SJCRH30 (cell line): ENCODE measurements at regions not wholly inside any gene's neighbourhood (a gene's known extent, or its start where the extent isn't known, plus 50 kb on each side); places are given as distances from the start of the nearest gene placed in this dataset.
"Not testable (repeated sequence)": the region's sequence is repeated elsewhere in the genome, so short reads cannot be mapped to it uniquely, and the experiment has no call there.

Experiments used
- DNase-seq, 2 experiments: peaks; one replicate each; pipeline ENCODE4 v3.0.0-alpha.2; 2015 to 2020
- H3K27ac ChIP-seq: fragments of 250-450 bp; sonication (Bioruptor Pico); 2 replicates; pipeline ENCODE4 v1.5.1; 2020; ENCODE audit warnings: mild to moderate bottlenecking, moderate library complexity
- H3K27me3 ChIP-seq: fragments of 250-450 bp; sonication (Bioruptor Pico); 2 replicates; pipeline ENCODE4 v1.5.1; 2020; ENCODE audit warnings: mild to moderate bottlenecking, moderate library complexity
- H3K36me3 ChIP-seq: fragments of 250-450 bp; sonication (Bioruptor Pico); 2 replicates; pipeline ENCODE4 v1.5.1; 2020; ENCODE audit warnings: mild to moderate bottlenecking, moderate library complexity
- H3K4me1 ChIP-seq: fragments of 250-450 bp; sonication (Bioruptor Pico); 2 replicates; pipeline ENCODE4 v1.5.1; 2020; ENCODE audit warnings: mild to moderate bottlenecking, moderate library complexity
- H3K4me3 ChIP-seq: fragments of 250-450 bp; sonication (Bioruptor Pico); 2 replicates; pipeline ENCODE4 v1.5.1; 2020; ENCODE audit warnings: mild to moderate bottlenecking, moderate library complexity
- H3K9me3 ChIP-seq: fragments of 250-450 bp; sonication (Bioruptor Pico); replicated peaks from 2 replicates; pipeline ENCODE4 v1.5.1; 2020; ENCODE audit warnings: mild to moderate bottlenecking, moderate library complexity

DNA sequence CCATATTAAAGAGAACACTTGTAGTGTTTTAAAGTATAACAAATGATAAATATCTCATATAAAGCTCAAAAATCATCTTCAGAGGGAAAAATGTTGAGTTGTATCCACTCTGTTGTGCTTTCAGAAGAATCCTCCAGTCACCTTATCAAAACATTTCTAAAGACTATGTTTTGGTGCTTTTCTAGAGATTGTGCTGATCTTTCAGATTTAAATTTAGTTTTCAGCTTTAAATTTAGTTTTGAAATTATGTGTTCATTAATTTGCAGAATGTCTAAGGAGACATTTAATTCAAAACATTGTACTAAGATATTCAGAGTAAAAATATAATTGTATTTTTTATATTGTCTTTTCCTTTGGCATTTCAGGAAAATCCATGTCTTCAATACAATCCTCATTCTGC lies 303.1 kb upstream of the KYNU start:
- Histone ChIP-seq H3K4me3 (no peak overlapping the region), H3K27ac (no peak overlapping the region), H3K9me3 (no peaks in the 10 kb centered on the region), H3K27me3 (peaks cover 7% of the 10 kb centered on the region; the same call in 1 of the 2 replicates), H3K36me3 (no peaks in the 10 kb centered on the region), H3K4me1 (no peaks in the 10 kb centered on the region)
- no peak for DNase-seq

DNA sequence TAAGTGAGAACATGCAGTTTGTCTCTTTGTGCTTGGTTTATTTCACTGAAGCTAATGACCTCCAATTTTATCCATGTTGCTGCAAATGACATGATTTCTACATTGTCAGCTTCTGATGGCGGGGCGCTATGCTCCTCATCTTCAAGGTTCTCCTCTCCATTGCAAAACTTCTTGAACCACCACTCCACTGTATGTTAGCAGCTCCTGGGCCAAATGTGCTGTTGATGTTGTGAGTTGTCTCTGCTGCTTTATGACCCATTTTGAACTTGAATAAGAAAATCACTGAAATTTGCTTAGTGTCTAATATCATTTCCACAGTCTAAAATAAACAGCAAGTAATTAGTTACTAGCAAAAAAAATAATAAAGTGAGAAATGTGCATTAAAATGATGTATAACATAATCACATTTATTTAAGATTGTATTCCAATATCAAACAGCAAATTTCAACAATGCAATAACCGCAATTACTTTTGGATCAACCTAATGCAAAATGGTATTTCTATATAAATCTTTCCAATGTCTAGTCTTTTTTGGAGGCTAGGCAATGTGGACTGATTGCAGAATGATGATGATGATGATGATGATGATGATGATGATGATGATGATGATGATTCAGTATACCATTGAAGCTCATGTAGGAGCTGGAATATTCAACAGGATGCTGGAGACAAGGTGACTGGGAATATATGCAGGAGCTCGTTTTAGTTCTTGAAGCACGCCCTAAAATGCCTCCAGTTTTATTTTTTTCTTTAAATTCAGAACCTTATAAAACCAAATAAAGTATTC lies 304.9 kb upstream of the KYNU start:
- no peak overlapping the region for H3K4me3 ChIP-seq
- no peaks in the 10 kb centered on the region for H3K9me3 ChIP-seq
- H3K27ac ChIP-seq = no peak overlapping the region
- no peaks in the 10 kb centered on the region for H3K36me3 ChIP-seq
- no peaks in the 10 kb centered on the region for H3K4me1 ChIP-seq
- H3K27me3 ChIP-seq = no peaks in the 10 kb centered on the region
- DNase-seq = no peak

DNA sequence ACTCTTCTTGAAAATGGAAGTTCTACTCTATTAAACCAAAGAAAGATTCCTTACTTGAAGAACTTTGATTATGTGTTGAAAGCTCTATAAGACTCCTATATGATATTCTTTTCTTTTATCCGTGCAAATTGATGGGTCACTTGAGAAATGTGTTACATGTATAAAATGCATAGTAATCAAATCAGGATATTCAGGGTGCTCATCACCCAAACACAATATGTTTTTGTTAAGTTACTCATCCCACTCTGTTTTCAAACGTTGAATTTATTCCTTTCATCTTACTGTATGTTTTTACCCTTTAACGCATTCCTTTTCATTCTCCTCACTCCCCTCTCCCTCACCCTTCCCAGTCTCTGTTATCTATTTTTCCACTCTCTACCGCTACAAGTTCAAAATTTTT lies 305.5 kb upstream of the KYNU start:
- H3K9me3 ChIP-seq = no peaks in the 10 kb centered on the region

DNA sequence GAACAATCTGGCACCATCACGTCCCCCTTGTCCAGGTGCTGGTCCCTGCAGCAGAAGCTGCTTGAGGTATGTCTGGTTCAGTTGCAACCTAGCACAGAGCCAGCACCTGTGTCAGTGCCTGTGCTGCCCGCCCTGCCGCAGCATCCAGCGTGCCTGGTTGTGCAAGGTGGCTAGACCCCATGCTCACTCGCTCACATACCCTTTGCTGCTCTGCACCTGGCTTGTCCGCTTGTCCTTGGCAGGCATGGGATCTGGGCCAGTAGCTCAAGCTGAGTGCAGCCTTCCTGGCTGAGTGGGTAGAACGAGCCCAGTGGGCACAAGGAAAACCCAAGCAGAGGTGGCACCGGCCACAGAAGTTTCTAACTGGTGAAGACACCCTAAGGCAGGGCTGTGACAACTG lies 314.6 kb upstream of the KYNU start:
- no peak for DNase-seq
- Histone ChIP-seq H3K4me3 (no peak overlapping the region), H3K9me3 (no peaks in the 10 kb centered on the region), H3K27ac (no peak overlapping the region), H3K4me1 (no peaks in the 10 kb centered on the region), H3K36me3 (no peaks in the 10 kb centered on the region), H3K27me3 (no peaks in the 10 kb centered on the region)

More for the DNA sequence above, 305.5 kb upstream of the KYNU start:
- Histone ChIP-seq H3K27ac (no peak overlapping the region), H3K27me3 (no peaks in the 10 kb centered on the region), H3K36me3 (no peaks in the 10 kb centered on the region), H3K4me3 (no peak overlapping the region), H3K4me1 (no peaks in the 10 kb centered on the region)
- no peak for DNase-seq

DNA sequence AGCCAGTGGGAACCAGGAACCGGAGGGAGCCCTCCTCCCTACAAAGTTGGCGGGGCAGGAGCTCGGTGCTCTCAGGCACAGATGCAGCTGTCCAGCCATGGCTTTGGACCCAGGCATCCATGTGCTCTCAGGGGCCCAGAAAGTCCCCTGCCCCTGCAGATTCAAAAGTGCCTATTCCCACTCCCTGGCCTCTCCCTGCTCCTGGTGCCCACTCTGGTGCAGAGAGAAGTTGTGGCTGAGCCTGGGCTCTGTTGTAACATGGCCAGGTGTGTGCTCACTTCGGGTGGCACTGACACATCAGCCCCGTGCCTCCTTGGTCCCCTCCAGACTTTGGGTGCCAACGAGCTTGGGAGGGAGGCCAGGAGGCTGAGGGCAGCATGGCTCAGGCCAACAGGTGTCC lies 315.8 kb upstream of the KYNU start:
- no peak overlapping the region for H3K4me3 ChIP-seq
- no peaks in the 10 kb centered on the region for H3K9me3 ChIP-seq
- no peak overlapping the region for H3K27ac ChIP-seq
- no peaks in the 10 kb centered on the region for H3K4me1 ChIP-seq
- H3K27me3 ChIP-seq = no peaks in the 10 kb centered on the region
- no peak for DNase-seq
- H3K36me3 ChIP-seq = no peaks in the 10 kb centered on the region

DNA sequence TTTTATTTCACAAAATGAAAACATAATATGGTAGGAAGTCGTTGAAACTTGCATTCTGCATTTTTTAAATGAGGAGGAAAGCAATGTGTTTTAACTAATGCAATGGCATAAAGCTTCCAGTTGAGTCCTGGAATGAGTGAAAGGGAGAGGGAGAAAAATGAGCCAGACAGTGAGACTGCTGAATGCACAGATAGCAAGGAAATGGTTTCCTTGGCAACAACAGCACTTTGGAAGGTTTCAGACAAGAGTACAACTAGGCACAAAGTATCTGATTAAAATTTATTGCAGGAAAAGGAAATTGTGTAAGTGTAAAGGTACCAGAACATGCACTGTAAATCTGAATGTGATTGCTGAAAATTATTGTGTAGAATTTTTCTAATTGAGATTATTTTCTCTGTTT lies 320.1 kb upstream of the KYNU start:
- no peak for DNase-seq
- H3K27me3 ChIP-seq = no peaks in the 10 kb centered on the region
- H3K27ac ChIP-seq = no peak overlapping the region
- no peaks in the 10 kb centered on the region for H3K36me3 ChIP-seq
- H3K4me1 ChIP-seq = no peaks in the 10 kb centered on the region
- no peaks in the 10 kb centered on the region for H3K9me3 ChIP-seq
- H3K4me3 ChIP-seq = no peak overlapping the region

DNA sequence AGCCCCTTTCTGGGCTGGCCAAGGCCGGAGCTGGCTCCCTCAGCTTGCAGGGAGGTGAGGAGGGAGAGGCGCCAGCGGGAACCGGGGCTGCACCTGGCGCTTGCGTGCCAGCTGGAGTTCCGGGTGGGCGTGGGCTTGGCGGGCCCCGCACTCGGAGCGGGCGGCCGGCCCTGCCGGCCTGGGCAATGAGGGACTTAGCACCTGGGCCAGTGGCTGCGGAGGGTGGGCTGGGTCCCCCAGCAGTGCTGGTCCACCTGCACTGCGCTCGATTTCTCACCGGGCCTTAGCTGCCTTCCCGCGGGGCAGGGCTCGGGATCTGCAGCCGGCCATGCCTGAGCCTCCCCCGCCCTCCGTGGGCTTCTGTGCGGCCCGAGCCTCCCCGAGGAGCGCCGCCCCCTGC lies 331.5 kb upstream of the KYNU start:
- H3K9me3 ChIP-seq, H3K4me1 ChIP-seq, DNase-seq, H3K4me3 ChIP-seq, H3K27ac ChIP-seq, H3K27me3 ChIP-seq, H3K36me3 ChIP-seq: not testable (repeated sequence)

DNA sequence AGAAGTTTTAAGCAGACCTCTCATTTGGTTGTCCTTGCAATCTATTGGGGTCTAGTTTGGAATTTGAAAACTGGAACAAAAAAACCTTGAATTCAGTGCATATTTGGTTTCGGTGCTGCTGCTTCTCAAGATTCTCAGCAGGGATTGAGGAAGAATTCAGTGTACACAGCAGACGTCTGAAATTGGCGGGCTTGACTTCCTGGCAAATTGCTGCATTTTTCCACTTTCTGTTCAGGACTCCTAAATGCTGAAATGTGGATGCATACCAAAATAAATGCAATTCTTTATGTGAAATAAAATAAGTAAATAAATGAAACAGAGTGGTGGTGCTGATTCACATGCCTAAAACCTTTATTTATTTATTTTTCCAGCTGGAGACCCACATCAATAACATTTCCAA lies 332.4 kb upstream of the KYNU start:
- Histone ChIP-seq H3K9me3 (no peaks in the 10 kb centered on the region), H3K27ac (no peak overlapping the region), H3K4me3 (no peak overlapping the region), H3K27me3 (no peaks in the 10 kb centered on the region), H3K36me3 (no peaks in the 10 kb centered on the region), H3K4me1 (no peaks in the 10 kb centered on the region)
- DNase-seq = no peak

DNA sequence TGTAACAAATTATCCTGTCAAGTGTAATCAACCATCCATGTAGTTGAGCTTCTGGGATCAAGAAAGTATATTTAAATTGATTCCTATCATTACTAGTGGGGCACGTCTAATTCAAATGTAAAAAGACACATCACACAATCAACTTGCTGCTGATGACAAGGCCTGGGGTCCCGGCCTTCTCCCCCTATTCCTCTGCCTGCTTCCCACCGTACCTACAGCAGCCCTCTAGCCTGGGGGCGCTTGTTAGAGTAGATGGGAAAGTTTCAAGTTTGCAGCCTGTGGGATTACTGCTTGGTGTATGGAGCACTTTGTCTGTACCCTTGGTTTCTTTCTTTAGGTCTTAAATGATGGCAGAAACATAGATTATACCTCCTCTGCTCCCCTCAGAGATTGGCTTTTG lies 333.3 kb upstream of the KYNU start:
- no peaks in the 10 kb centered on the region for H3K36me3 ChIP-seq
- H3K9me3 ChIP-seq = no peaks in the 10 kb centered on the region
- H3K27ac ChIP-seq = no peak overlapping the region
- no peaks in the 10 kb centered on the region for H3K4me1 ChIP-seq
- no peak overlapping the region for H3K4me3 ChIP-seq
- no peak for DNase-seq
- no peaks in the 10 kb centered on the region for H3K27me3 ChIP-seq

DNA sequence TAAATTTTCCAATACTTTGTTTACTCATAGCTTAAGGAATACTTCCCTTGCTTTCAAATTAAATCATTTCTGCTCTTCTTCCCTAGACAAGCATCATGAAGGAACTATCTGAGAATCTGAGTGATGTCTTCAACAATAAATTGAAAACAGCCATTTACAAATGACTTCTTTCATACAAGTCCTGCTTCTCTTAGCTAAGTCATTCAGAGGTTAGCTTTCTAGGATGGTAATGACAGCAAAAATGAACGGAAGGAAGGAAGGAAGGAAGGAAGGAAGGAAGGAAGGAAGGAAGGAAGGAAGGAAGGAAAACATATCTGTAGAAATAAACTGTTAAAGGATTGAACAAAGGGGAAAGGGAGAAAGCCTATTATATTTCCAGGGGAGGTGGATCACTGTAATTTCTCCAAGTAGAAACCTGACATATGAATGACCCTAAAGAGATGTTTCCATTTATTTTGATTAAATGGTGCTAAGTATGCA lies 335.0 kb upstream of the KYNU start:
- DNase-seq = no peak
- H3K4me1 ChIP-seq = no peaks in the 10 kb centered on the region
- H3K27ac ChIP-seq = no peak overlapping the region
- H3K4me3 ChIP-seq = no peak overlapping the region
- no peaks in the 10 kb centered on the region for H3K36me3 ChIP-seq
- no peaks in the 10 kb centered on the region for H3K27me3 ChIP-seq
- no peaks in the 10 kb centered on the region for H3K9me3 ChIP-seq

DNA sequence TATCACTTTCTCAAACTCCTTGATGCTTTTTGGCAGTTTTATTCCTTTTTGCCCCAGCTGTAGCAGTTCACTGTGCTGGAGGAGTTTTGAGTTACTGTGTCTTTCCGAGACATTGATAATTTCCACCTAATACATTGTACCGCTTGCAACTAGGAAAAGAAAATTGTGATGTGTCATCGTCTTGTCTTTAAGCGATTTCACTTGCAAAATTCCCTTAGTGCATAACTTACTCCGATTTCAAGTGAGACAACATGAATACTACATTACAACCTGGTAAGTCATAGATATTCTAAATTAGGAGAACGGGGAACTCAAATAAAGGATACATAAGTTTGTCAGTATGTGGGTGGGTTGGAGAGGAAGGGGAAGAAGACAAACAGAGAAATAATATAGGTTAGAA lies 340.5 kb upstream of the KYNU start:
- Histone ChIP-seq H3K4me1 (no peaks in the 10 kb centered on the region), H3K9me3 (no peaks in the 10 kb centered on the region), H3K36me3 (no peaks in the 10 kb centered on the region), H3K4me3 (no peak overlapping the region), H3K27ac (no peak overlapping the region), H3K27me3 (no peaks in the 10 kb centered on the region)
- no peak for DNase-seq

DNA sequence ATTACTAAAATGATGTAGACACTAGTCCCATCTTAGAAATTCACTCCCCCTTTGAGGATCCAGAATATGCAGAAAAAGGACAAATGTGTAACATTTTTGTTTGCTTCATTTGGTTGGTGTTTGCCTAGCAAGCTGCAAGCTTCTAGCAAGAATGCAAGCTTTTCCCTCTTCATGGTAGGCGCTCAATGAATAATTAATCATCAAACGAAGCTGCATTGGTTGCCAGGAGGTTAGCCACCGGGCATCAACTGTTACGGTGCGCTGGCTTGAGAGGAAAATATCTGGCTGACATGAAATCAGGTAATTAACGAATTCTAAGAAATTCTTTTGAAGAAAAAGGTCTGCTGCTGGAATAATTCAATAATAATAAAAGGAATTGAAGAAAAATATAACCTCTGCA lies 341.0 kb upstream of the KYNU start:
- Histone ChIP-seq H3K27me3 (no peaks in the 10 kb centered on the region), H3K36me3 (no peaks in the 10 kb centered on the region), H3K9me3 (no peaks in the 10 kb centered on the region), H3K4me3 (no peak overlapping the region), H3K4me1 (no peaks in the 10 kb centered on the region), H3K27ac (no peak overlapping the region)
- no peak for DNase-seq

DNA sequence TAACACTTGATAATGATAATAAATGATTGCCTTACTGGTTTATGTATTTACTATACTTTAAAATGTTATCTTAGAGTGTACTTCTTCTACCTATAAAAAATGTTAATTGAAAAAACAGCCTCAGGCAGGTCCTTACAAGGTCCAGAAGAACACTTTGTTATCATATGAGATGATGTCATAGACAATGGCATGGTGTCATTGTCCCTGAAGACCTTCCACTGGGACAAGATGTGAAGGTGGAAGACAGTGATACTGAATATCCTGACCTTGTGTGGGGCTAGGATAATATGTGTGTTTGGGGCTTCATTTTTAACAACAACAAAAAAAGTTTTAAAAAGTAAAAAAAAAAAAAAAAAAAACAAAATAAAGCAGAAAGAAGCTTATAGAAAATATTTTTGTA lies 342.2 kb upstream of the KYNU start:
- DNase-seq = no peak
- H3K36me3 ChIP-seq = no peaks in the 10 kb centered on the region
- no peaks in the 10 kb centered on the region for H3K9me3 ChIP-seq
- no peaks in the 10 kb centered on the region for H3K4me1 ChIP-seq
- no peaks in the 10 kb centered on the region for H3K27me3 ChIP-seq
- H3K27ac ChIP-seq = no peak overlapping the region
- no peak overlapping the region for H3K4me3 ChIP-seq

DNA sequence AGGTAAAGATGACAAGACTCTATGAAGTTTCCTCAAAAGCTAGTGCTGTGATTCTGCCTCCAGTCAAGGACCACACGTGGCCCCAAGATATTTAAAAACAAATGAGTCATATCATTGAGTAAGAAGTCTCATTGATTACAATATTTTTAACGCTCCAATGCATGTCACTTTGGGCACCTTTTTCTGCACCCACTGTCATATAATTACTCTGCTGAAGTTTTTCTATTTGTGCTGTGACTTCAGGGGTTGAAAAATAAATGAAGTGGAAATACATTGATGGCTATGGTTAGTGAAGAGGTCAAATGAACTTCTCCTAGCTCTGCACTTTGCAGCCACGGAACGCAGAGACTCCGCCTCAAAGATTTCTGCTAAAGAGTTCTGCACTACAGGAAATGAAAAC lies 344.3 kb upstream of the KYNU start:
- H3K4me1 ChIP-seq = no peaks in the 10 kb centered on the region
- no peak for DNase-seq

DNA sequence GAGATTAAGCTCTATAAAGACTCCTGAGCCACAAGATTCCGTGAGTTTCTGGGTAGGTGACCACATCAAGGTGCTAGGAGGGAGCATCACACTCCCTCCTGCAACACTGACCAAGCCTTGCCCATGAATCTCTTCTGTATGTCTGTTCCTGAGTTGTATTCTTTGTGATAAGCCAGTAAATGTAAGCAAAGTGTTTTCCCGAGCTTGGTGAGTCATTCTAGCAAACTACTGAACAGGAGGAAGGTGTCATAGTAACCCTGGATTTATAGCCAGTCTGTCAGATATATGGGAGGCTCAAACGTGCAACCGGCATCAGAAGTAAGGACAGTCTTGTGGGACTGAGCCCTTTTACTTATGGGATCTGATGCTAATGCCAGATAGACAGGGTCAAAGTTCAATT lies 346.1 kb upstream of the KYNU start:
- Histone ChIP-seq H3K27ac (no peak overlapping the region), H3K4me1 (no peaks in the 10 kb centered on the region), H3K27me3 (no peaks in the 10 kb centered on the region), H3K36me3 (no peaks in the 10 kb centered on the region), H3K4me3 (no peak overlapping the region), H3K9me3 (no peaks in the 10 kb centered on the region)
- DNase-seq = no peak

More for the DNA sequence above, 344.3 kb upstream of the KYNU start:
- Histone ChIP-seq H3K27ac (no peak overlapping the region), H3K36me3 (no peaks in the 10 kb centered on the region), H3K27me3 (no peaks in the 10 kb centered on the region), H3K4me3 (no peak overlapping the region), H3K9me3 (no peaks in the 10 kb centered on the region)

DNA sequence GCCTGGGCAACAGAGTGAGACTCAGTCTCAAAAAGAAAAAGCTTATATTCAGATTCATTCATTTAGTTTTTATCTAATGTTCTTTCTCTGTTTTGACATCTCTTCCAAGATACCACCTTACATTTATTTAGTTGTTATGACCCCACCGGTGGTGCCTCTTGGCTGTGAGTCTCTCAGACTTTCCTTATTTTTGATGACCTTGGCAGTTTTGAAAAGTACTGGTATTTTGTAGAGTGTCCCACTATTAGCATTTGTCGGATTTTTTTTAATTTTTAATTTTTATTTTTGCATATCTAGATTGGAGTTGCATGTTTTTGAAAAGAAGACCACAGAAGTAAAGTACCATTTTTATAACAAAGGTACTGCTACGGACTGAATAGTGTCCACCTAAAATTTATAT lies 351.7 kb upstream of the KYNU start:
- no peak for DNase-seq
- H3K27me3 ChIP-seq = no peaks in the 10 kb centered on the region; the same call in 1 of the 2 replicates
- no peak overlapping the region for H3K4me3 ChIP-seq
- no peaks in the 10 kb centered on the region for H3K36me3 ChIP-seq
- no peaks in the 10 kb centered on the region for H3K4me1 ChIP-seq
- no peaks in the 10 kb centered on the region for H3K9me3 ChIP-seq
- H3K27ac ChIP-seq = no peak overlapping the region
